Type B pancreatic cell (in vitro differentiated cells): ENCODE measurements at regions not wholly inside any gene's neighbourhood (a gene's known extent, or its start where the extent isn't known, plus 50 kb on each side); places are given as distances from the start of the nearest gene placed in this dataset.

ENCODE experiments used
- DNase-seq: peaks from one replicate; pipeline ENCODE4 v3.0.0; 2021; ENCODE audit warnings: mixed read lengths; ENCODE audit not compliant: unreplicated experiment; ENCODE audit errors: extremely low spot score
- H3K27ac Mint-ChIP-seq: 2 replicates; pipeline ENCODE4 v1.8.0; 2021; ENCODE audit warnings: mild to moderate bottlenecking, mixed read lengths
- H3K27me3 Mint-ChIP-seq: 2 replicates; pipeline ENCODE4 v1.8.0; 2021; ENCODE audit warnings: mixed read lengths
- H3K36me3 Mint-ChIP-seq: 2 replicates; pipeline ENCODE4 v1.8.0; 2021; ENCODE audit warnings: mixed read lengths
- H3K4me1 Mint-ChIP-seq: one replicate; pipeline ENCODE4 v1.8.0; 2021; ENCODE audit warnings: mixed read lengths; ENCODE audit not compliant: unreplicated experiment
- H3K4me3 Mint-ChIP-seq: 2 replicates; pipeline ENCODE4 v1.8.0; 2021; ENCODE audit warnings: mild to moderate bottlenecking, mixed read lengths
- H3K9me3 Mint-ChIP-seq: 2 replicates; pipeline ENCODE4 v1.8.0; 2021; ENCODE audit warnings: mixed read lengths
- TF ChIP-seq, protein P1 (sequence below): fragments of 200-600 bp; sonication (generic); conservative IDR thresholded peaks from 2 replicates; pipeline ENCODE4 v1.5.0; 2021; ENCODE audit warnings: antibody characterized with exemption, mild to moderate bottlenecking

DNA sequence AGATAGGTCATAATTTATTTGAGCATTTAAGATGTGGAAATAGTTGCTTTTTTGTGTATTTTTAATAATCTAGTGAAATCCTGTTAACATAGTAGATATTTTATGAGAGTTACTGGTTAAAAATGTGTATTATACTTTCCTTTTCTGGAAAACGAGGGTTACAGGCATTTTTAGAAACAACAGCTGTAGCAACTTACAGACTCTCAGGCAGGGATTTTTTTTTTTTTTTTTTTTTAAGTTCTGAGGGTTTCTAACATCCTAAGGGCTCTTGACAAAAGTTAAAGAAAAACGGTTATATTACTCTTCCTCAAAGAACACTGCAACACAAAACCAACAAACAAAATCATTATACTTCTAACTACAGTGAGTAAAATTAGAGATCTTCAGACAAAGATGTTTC lies 205.9 kb downstream of the ACKR3 start:
- DNase-seq = no peak
- TF ChIP-seq, protein P1, sequence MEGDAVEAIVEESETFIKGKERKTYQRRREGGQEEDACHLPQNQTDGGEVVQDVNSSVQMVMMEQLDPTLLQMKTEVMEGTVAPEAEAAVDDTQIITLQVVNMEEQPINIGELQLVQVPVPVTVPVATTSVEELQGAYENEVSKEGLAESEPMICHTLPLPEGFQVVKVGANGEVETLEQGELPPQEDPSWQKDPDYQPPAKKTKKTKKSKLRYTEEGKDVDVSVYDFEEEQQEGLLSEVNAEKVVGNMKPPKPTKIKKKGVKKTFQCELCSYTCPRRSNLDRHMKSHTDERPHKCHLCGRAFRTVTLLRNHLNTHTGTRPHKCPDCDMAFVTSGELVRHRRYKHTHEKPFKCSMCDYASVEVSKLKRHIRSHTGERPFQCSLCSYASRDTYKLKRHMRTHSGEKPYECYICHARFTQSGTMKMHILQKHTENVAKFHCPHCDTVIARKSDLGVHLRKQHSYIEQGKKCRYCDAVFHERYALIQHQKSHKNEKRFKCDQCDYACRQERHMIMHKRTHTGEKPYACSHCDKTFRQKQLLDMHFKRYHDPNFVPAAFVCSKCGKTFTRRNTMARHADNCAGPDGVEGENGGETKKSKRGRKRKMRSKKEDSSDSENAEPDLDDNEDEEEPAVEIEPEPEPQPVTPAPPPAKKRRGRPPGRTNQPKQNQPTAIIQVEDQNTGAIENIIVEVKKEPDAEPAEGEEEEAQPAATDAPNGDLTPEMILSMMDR = no peak
- Mint-ChIP-seq H3K36me3 (no peaks in the 10 kb centered on the region), H3K4me1 (peaks cover 23% of the 10 kb centered on the region), H3K27ac (no peak overlapping the region), H3K9me3 (no peaks in the 10 kb centered on the region), H3K27me3 (peaks cover 5% of the 10 kb centered on the region), H3K4me3 (no peak overlapping the region)

DNA sequence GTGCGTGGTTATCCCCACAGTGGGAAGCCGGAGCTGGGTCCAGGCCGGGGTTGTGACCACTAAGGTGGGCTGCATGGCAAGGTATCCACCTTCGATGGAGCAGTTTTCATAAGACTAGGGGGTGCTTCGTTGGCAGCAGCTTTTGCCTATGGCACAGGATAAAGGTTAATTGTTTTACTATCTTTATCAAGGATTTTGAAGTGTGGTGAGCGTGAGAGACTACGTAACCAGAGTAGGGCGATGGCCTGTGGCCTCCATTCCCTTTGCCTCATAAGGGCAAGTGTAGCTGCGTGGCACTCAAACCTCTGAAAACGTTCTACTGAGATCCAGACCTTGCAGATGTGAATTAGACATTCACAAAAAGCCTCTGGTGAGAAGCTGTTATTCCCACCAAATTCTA lies 206.6 kb downstream of the ACKR3 start:
- Mint-ChIP-seq H3K27me3 (peaks cover 5% of the 10 kb centered on the region), H3K4me3 (no peak overlapping the region), H3K36me3 (no peaks in the 10 kb centered on the region), H3K27ac (no peak overlapping the region), H3K4me1 (peaks cover 23% of the 10 kb centered on the region), H3K9me3 (no peaks in the 10 kb centered on the region)
- TF ChIP-seq, protein P1 = no peak
- no peak for DNase-seq

DNA sequence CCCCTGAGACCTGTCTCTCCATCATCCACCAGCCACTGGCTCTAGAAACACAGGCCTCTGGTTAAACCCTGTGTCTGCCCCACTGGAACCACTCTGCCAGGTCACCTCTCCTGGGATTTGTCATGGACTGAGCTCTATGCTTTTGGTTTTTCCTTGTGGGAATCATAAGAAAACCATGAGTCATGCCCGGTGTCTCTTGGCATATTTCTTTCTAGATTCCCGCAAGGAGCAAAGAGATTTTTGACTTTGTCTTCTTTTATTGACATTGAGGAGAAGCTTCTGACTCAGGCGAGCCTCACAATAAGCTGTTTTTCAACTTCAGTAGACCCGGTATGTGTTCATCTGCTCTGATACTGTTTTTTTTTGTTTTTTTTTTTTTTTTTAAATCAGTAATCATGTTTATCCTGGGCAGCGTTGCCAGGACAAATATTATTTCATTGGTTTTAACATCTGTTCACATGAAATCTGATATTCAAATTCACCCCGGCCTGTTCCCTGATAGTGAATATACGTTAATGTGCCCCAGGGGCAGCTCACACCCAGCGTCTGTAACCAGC lies 207.1 kb downstream of the ACKR3 start:
- H3K4me1 Mint-ChIP-seq = peaks cover 26% of the 10 kb centered on the region
- TF ChIP-seq, protein P1 = no peak
- DNase-seq = no peak
- H3K4me3 Mint-ChIP-seq = no peak overlapping the region
- no peaks in the 10 kb centered on the region for H3K36me3 Mint-ChIP-seq
- H3K9me3 Mint-ChIP-seq = no peaks in the 10 kb centered on the region
- no peak overlapping the region for H3K27ac Mint-ChIP-seq
- H3K27me3 Mint-ChIP-seq = peaks cover 5% of the 10 kb centered on the region

DNA sequence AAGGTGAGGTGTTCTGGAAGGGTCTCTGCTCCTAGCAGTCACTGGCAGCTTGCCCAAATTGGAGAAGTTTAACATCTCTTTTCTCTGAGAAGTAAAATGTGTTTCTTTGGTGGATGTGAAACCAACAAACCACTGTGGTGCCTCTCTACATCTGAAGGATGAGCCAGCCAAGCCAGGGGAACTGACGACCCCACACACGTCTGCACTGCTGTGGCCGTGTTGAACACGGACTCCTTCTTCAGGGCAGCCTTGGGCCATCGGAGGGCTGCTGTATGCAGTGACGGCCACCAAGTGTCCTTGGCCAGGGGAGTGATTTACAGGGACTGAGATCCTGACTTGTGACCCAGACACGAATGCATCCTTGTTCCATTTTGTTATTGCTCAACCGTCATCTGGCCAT lies 207.8 kb downstream of the ACKR3 start:
- TF ChIP-seq, protein P1 = no peak
- Mint-ChIP-seq H3K4me1 (peaks cover 30% of the 10 kb centered on the region), H3K36me3 (no peaks in the 10 kb centered on the region), H3K4me3 (no peak overlapping the region), H3K27me3 (peaks cover 4% of the 10 kb centered on the region), H3K27ac (no peak overlapping the region), H3K9me3 (no peaks in the 10 kb centered on the region)
- DNase-seq = no peak

DNA sequence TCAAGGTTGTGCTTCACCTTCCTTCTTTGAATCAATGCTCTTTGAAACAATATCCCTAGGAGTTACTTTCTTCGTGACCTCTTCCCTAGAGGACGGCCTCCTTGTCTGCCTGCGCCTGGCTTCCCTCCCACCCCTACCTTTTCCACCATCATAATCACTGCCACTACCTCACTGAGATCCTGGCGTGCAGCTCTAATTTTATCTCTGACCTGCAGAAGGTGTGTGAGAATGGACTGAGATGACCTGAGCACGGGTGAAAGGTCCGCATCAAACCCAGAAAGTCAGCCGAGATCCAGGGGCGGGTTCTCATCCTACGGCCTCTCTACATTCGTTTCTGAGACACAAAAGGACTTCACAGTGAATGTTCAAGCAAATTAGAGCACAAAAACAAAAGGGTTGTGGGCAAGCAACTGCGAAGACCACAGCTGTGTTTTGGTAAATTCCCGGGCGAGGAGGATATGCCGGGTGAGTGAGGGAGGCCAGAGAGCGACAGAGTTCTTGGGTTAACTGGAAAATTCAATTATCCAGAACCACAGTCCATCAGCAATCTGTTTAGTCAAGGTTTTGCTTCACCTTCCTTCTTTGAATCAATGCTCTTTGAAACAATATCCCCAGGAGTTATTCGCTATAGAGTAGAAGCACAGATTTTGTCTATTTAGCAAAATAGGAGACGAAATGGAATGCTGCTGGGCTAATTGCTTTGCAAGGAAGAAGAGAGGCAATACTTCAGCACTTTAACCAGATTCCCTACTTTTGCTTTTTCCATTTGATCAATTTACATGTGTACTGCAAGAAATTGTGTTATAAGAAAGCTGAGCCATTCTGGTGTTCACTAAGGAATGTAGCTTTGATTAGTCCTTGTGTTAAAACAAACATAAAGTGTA lies 212.6 kb downstream of the ACKR3 start:
- Mint-ChIP-seq H3K27ac (no peak overlapping the region), H3K4me3 (no peak overlapping the region), H3K36me3 (peaks cover 3% of the 10 kb centered on the region), H3K4me1 (peaks cover 31% of the 10 kb centered on the region), H3K27me3 (peaks cover 3% of the 10 kb centered on the region), H3K9me3 (peaks cover 11% of the 10 kb centered on the region)
- DNase-seq = no peak
- TF ChIP-seq, protein P1 = no peak
